ENCODE measurements at regions not wholly inside any gene's neighbourhood (a gene's known extent, or its start where the extent isn't known, plus 50 kb on each side); places are given as distances from the start of the nearest gene placed in this dataset.

GRCh38 chr6:71012866-71013469 is 56.1 kb upstream of the B3GAT2 start:
- TF ChIP-seq CTCF (IDR thresholded peaks at IDR 0.05; ENCODE audit: low read length): peak; percentile 85
- no peak for TF ChIP-seq EZH2 (optimal IDR thresholded peaks at IDR 0.05; ENCODE audit: low read depth, low read length)

All from MM.1S (cell line).